H9 (cell line): ENCODE measurements at regions not wholly inside any gene's neighbourhood (a gene's known extent, or its start where the extent isn't known, plus 50 kb on each side); places are given as distances from the start of the nearest gene placed in this dataset.

ENCODE experiments used
- DNase-seq: peaks from one replicate; pipeline ENCODE4 v3.0.0-alpha.2; 2017
- H2AFZ ChIP-seq: one replicate; pipeline ENCODE4 v1.6.1; 2013; ENCODE audit warnings: mild to moderate bottlenecking, low read length, control low read depth, moderate library complexity
- H2AK5ac ChIP-seq: 2 replicates; pipeline ENCODE4 v1.6.1; 2013; ENCODE audit warnings: low read length, control low read depth, mixed read lengths; ENCODE audit not compliant: insufficient read length
- H2BK120ac ChIP-seq: one replicate; pipeline ENCODE4 v1.6.1; 2013; ENCODE audit warnings: low read depth, mild to moderate bottlenecking, low read length, control low read depth, inconsistent platforms; ENCODE audit not compliant: poor library complexity, severe bottlenecking
- H2BK12ac ChIP-seq: 2 replicates; pipeline ENCODE4 v1.6.1; 2013; ENCODE audit warnings: low read length, control low read depth, mixed read lengths, low read depth; ENCODE audit not compliant: insufficient read length
- H2BK15ac ChIP-seq: 2 replicates; pipeline ENCODE4 v1.6.1; 2013; ENCODE audit warnings: low read depth, low read length, control low read depth
- H2BK20ac ChIP-seq: one replicate; pipeline ENCODE4 v1.6.1; 2013; ENCODE audit warnings: low read depth, mild to moderate bottlenecking, low read length, control low read depth, inconsistent platforms; ENCODE audit not compliant: poor library complexity, severe bottlenecking
- H2BK5ac ChIP-seq: 2 replicates; pipeline ENCODE4 v1.6.1; 2013; ENCODE audit warnings: low read length, control low read depth, mixed read lengths; ENCODE audit not compliant: insufficient read length
- H3K14ac ChIP-seq: 2 replicates; pipeline ENCODE4 v1.6.1; 2013; ENCODE audit warnings: low read length, control low read depth; ENCODE audit not compliant: insufficient read depth
- H3K18ac ChIP-seq: 2 replicates; pipeline ENCODE4 v1.6.1; 2013; ENCODE audit warnings: low read depth, mild to moderate bottlenecking, mixed read lengths, low read length, control low read depth; ENCODE audit not compliant: insufficient read length
- H3K23ac ChIP-seq: 2 replicates; pipeline ENCODE4 v1.6.1; 2013; ENCODE audit warnings: low read length, control low read depth, mixed read lengths, low read depth; ENCODE audit not compliant: insufficient read length
- H3K23me2 ChIP-seq: 2 replicates; pipeline ENCODE4 v1.6.1; 2013; ENCODE audit warnings: low read depth, mild to moderate bottlenecking, mixed read lengths, low read length, control low read depth; ENCODE audit not compliant: insufficient read length, poor library complexity, severe bottlenecking
- H3K27ac ChIP-seq: 2 replicates; pipeline ENCODE4 v1.5.1; 2013; ENCODE audit warnings: low read length, control low read depth, mixed read lengths, low read depth; ENCODE audit not compliant: insufficient read length
- H3K27me3 ChIP-seq: 2 replicates; pipeline ENCODE4 v1.6.1; 2013; ENCODE audit warnings: low read length, control low read depth, inconsistent platforms; ENCODE audit not compliant: insufficient read depth
- H3K4ac ChIP-seq: 2 replicates; pipeline ENCODE4 v1.6.1; 2013; ENCODE audit warnings: low read depth, mild to moderate bottlenecking, control low read depth, inconsistent platforms, low read length, moderate library complexity
- H3K4me1 ChIP-seq: 2 replicates; pipeline ENCODE4 v1.6.1; 2013; ENCODE audit warnings: low read length, control low read depth, inconsistent platforms; ENCODE audit not compliant: insufficient read depth
- H3K4me2 ChIP-seq: 2 replicates; pipeline ENCODE4 v1.6.1; 2013; ENCODE audit warnings: low read length, control low read depth, mixed read lengths; ENCODE audit not compliant: insufficient read length, insufficient read depth
- H3K56ac ChIP-seq: 2 replicates; pipeline ENCODE4 v1.6.1; 2013; ENCODE audit warnings: low read depth, mild to moderate bottlenecking, mixed read lengths, low read length, control low read depth; ENCODE audit not compliant: insufficient read length
- H3K79me1 ChIP-seq: 2 replicates; pipeline ENCODE4 v1.6.1; 2013; ENCODE audit warnings: low read depth, mild to moderate bottlenecking, moderate library complexity, low read length, control low read depth, inconsistent platforms; ENCODE audit not compliant: insufficient read depth, poor library complexity, severe bottlenecking
- H3K79me2 ChIP-seq: 2 replicates; pipeline ENCODE4 v1.6.1; 2013; ENCODE audit warnings: low read length, control low read depth, inconsistent platforms; ENCODE audit not compliant: insufficient read depth
- H3K9ac ChIP-seq: 2 replicates; pipeline ENCODE4 v1.6.1; 2013; ENCODE audit warnings: low read length, control low read depth, mixed read lengths; ENCODE audit not compliant: insufficient read length; ENCODE audit errors: extremely low read depth
- H3K9me3 ChIP-seq: one replicate; pipeline ENCODE4 v1.6.1; 2013; ENCODE audit warnings: low read depth, low read length, inconsistent platforms; ENCODE audit not compliant: control insufficient read depth
- H3T11ph ChIP-seq: one replicate; pipeline ENCODE4 v1.6.1; 2013; ENCODE audit warnings: mild to moderate bottlenecking, low read length, control low read depth, inconsistent platforms
- H4K20me1 ChIP-seq: one replicate; pipeline ENCODE4 v1.6.1; 2013; ENCODE audit not compliant: control insufficient read depth, insufficient read length, insufficient read depth
- H4K5ac ChIP-seq: 2 replicates; pipeline ENCODE4 v1.6.1; 2013; ENCODE audit warnings: low read depth, mild to moderate bottlenecking, mixed read lengths, low read length, control low read depth; ENCODE audit not compliant: insufficient read length
- H4K8ac ChIP-seq: replicated peaks from 2 replicates; pipeline ENCODE4 v1.6.1; 2013; ENCODE audit warnings: low read length, control low read depth, mixed read lengths, low read depth; ENCODE audit not compliant: insufficient read length
- H4K91ac ChIP-seq: 2 replicates; pipeline ENCODE4 v1.6.1; 2013; ENCODE audit warnings: low read depth, mild to moderate bottlenecking, moderate library complexity, mixed read lengths, low read length, control low read depth; ENCODE audit not compliant: insufficient read length
- H3K27ac Mint-ChIP-seq, 3 experiments: 2 replicates in 2 of 3; 3 replicates in 1 of 3; pipeline ENCODE4 v1.8.0; 2020 to 2021; ENCODE audit warnings: mixed read lengths in 3 of 3, mild to moderate bottlenecking in 1 of 3, moderate library complexity in 1 of 3
- H3K27me3 Mint-ChIP-seq: 2 replicates; pipeline ENCODE4 v1.8.0; 2021; ENCODE audit warnings: low read depth, mild to moderate bottlenecking, moderate library complexity, mixed read lengths
- H3K36me3 Mint-ChIP-seq, 3 experiments: 2 replicates in 2 of 3; 3 replicates in 1 of 3; pipeline ENCODE4 v1.8.0; 2020 to 2021; ENCODE audit warnings: low read depth in 3 of 3, mixed read lengths in 3 of 3; ENCODE audit not compliant: insufficient read depth in 1 of 3
- H3K4me1 Mint-ChIP-seq, 2 experiments: 2 replicates each; pipeline ENCODE4 v1.8.0; 2020; ENCODE audit warnings: mixed read lengths in 2 of 2
- H3K4me3 Mint-ChIP-seq, 2 experiments: 2 replicates in 1 of 2; 3 replicates in 1 of 2; pipeline ENCODE4 v1.8.0; 2020 to 2021; ENCODE audit warnings: mild to moderate bottlenecking in 2 of 2, mixed read lengths in 2 of 2, moderate library complexity in 1 of 2
- H3K9me3 Mint-ChIP-seq, 2 experiments: 2 replicates in 1 of 2; 3 replicates in 1 of 2; pipeline ENCODE4 v1.8.0; 2020; ENCODE audit warnings: mild to moderate bottlenecking in 2 of 2, mixed read lengths in 2 of 2, moderate library complexity in 1 of 2
- WGBS: extraction: QIAGEN DNeasy Blood & Tissue Kit; methylation state at CpG from one replicate; pipeline ENCODE4 v1.1.7; 2013; ENCODE audit warnings: missing lambda C conversion rate, low lambda C conversion rate, mixed read lengths; ENCODE audit not compliant: insufficient read length; ENCODE audit errors: extremely low coverage; 5-methylcytosine and 5-hydroxymethylcytosine counted together
- TF ChIP-seq, protein P1 (sequence below): fragments of 200-600 bp; sonication (generic); conservative IDR thresholded peaks from 3 replicates; pipeline ENCODE4 v1.8.0; 2021; ENCODE audit warnings: antibody characterized with exemption, mild to moderate bottlenecking

DNA sequence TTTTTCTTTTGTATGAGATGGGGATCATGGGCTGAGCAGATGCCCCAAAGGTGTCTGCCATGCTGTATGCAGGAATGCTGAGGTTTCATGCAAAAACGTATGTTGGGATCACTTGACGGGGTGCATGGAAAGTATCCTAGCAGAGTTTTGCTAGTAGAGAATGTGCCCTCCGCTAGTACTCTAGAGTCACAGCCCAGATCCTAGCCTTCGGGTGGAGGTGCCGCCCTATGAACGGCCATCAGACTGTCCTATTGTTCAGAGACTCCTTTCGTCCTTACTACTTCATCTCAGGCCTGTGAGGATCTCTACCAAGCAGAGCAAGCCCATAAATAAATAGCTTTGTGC is 69.6 kb upstream of the SPATA31E1 start:
- H4K8ac ChIP-seq = no peak overlapping the region
- H3K79me1 ChIP-seq = no peaks in the 10 kb centered on the region
- H3K27ac Mint-ChIP-seq = no peak overlapping the region; a peak in 1 of 7 replicates
- H3K18ac ChIP-seq = no peak overlapping the region
- H3K27ac ChIP-seq = no peak overlapping the region
- no peak overlapping the region for H2BK120ac ChIP-seq
- H3K4me3 Mint-ChIP-seq = no peak overlapping the region
- H2BK12ac ChIP-seq = no peak overlapping the region
- H2BK15ac ChIP-seq = no peak overlapping the region
- no peak overlapping the region for H2BK5ac ChIP-seq
- peaks cover 16% of the 10 kb centered on the region for H3K9me3 ChIP-seq
- no peak overlapping the region for H3K14ac ChIP-seq
- H4K5ac ChIP-seq = no peak overlapping the region
- H3K9ac ChIP-seq = no peak overlapping the region
- H3K27me3 Mint-ChIP-seq = peaks cover 26% of the 10 kb centered on the region
- H3K4me1 Mint-ChIP-seq = no peaks in the 10 kb centered on the region
- H3K36me3 Mint-ChIP-seq = peaks cover under 1 to 18% (median 12%) of the 10 kb centered on the region in 3 experiments; a peak in 5 of 7 replicates
- H3K27me3 ChIP-seq = no peaks in the 10 kb centered on the region
- H3K4ac ChIP-seq = no peak overlapping the region
- H3T11ph ChIP-seq = no peak overlapping the region
- H4K91ac ChIP-seq = no peak overlapping the region
- DNase-seq = peak; percentile 51
- H2AFZ ChIP-seq = no peak overlapping the region
- no peaks in the 10 kb centered on the region for H3K23me2 ChIP-seq
- H3K9me3 Mint-ChIP-seq = peaks cover 10 to 17% of the 10 kb centered on the region in 2 experiments
- H3K4me2 ChIP-seq = no peak overlapping the region
- TF ChIP-seq, protein P1, sequence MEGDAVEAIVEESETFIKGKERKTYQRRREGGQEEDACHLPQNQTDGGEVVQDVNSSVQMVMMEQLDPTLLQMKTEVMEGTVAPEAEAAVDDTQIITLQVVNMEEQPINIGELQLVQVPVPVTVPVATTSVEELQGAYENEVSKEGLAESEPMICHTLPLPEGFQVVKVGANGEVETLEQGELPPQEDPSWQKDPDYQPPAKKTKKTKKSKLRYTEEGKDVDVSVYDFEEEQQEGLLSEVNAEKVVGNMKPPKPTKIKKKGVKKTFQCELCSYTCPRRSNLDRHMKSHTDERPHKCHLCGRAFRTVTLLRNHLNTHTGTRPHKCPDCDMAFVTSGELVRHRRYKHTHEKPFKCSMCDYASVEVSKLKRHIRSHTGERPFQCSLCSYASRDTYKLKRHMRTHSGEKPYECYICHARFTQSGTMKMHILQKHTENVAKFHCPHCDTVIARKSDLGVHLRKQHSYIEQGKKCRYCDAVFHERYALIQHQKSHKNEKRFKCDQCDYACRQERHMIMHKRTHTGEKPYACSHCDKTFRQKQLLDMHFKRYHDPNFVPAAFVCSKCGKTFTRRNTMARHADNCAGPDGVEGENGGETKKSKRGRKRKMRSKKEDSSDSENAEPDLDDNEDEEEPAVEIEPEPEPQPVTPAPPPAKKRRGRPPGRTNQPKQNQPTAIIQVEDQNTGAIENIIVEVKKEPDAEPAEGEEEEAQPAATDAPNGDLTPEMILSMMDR = no peak; the same call in 2 of the 3 replicates
- no peak overlapping the region for H3K56ac ChIP-seq
- no peak overlapping the region for H3K23ac ChIP-seq
- H2AK5ac ChIP-seq = no peak overlapping the region
- H3K79me2 ChIP-seq = no peaks in the 10 kb centered on the region
- no peaks in the 10 kb centered on the region for H3K4me1 ChIP-seq
- WGBS = no CpG with 5 or more reads among the region's 7 CpGs
- no peaks in the 10 kb centered on the region for H4K20me1 ChIP-seq
- H2BK20ac ChIP-seq = no peak overlapping the region
